ENCODE measurements at regions not wholly inside any gene's neighbourhood (a gene's known extent, or its start where the extent isn't known, plus 50 kb on each side); places are given as distances from the start of the nearest gene placed in this dataset.

GRCh38 chr17:71098071-71098470 is 928.7 kb downstream of the KCNJ2 start:
- TF ChIP-seq FOSL1 (IDR thresholded peaks at IDR 0.05; ENCODE audit: insufficient read depth, low read depth, low read length) (no peak), SIN3A (conservative IDR thresholded peaks at IDR 0.05 in 1 of 2, IDR thresholded peaks at IDR 0.05 in 1 of 2; ENCODE audit: low read depth in 1 of 2, low read length in 2 of 2) (no peak), GTF2F1 (IDR thresholded peaks at IDR 0.05; ENCODE audit: borderline replicate concordance, low read depth, low read length) (no peak), SIX5 (IDR thresholded peaks at IDR 0.05; ENCODE audit: low read depth, low read length) (no peak)
- no peaks in the 10 kb centered on the region for H3K79me1 ChIP-seq (ENCODE audit: low read depth, low read length)
- no peak overlapping the region for H3K4me2 ChIP-seq (ENCODE audit: insufficient read depth in 1 of 2, low read depth in 2 of 2, low read length in 2 of 2)
- no peak overlapping the region for H2BK15ac ChIP-seq (ENCODE audit: low read length)
- no peak for DNase-seq (ENCODE audit: low read depth in 1 of 2, low spot score in 2 of 2)
- H3K56ac ChIP-seq (replicated peaks; ENCODE audit: insufficient read length, low read depth, low read length) = no peak overlapping the region
- no peaks in the 10 kb centered on the region for H4K20me1 ChIP-seq (replicated peaks in 1 of 2; ENCODE audit: control insufficient read depth in 1 of 2, insufficient read depth in 2 of 2, low read length in 2 of 2)
- no peak overlapping the region for H3K4ac ChIP-seq (replicated peaks; ENCODE audit: insufficient read length, low read depth, low read length)
- no peaks in the 10 kb centered on the region for H3K27me3 ChIP-seq (replicated peaks in 1 of 4; ENCODE audit: control insufficient read depth in 3 of 4, extremely low read depth in 1 of 4, insufficient read depth in 3 of 4, low read length in 3 of 4)
- 94% methylated on average over 4 of the region's 4 CpGs; no CpG with 5 or more reads in 1 of the 2 experiments for WGBS, 2 experiments (ENCODE audit: extremely low coverage in 1 of 2, insufficient coverage in 1 of 2, insufficient read length in 1 of 2, insufficient replicate concordance in 2 of 2, low coverage in 1 of 2, low lambda C conversion rate in 2 of 2, missing lambda C conversion rate in 1 of 2)
- no peak overlapping the region for H2AFZ ChIP-seq (ENCODE audit: low read length)
- no peak overlapping the region for H2BK5ac ChIP-seq (ENCODE audit: low read depth, low read length)
- H2BK12ac ChIP-seq (ENCODE audit: low read depth, low read length) = no peak overlapping the region
- H3K18ac ChIP-seq (ENCODE audit: extremely low read depth, low read length) = no peak overlapping the region
- POLR2A ChIA-PET (ENCODE audit: partially characterized antibody) = no interaction called here
- H3K79me2 ChIP-seq (ENCODE audit: control insufficient read depth in 1 of 2, insufficient read depth in 2 of 2, low read length in 2 of 2) = no peaks in the 10 kb centered on the region
- no peak overlapping the region for H3K4me3 ChIP-seq (ENCODE audit: extremely low read depth in 1 of 4, insufficient read depth in 2 of 4, low read depth in 3 of 4, low read length in 4 of 4)
- CTCF ChIA-PET (ENCODE audit: partially characterized antibody) = no interaction called here
- no peak overlapping the region for H3K14ac ChIP-seq (ENCODE audit: insufficient read length)
- no peaks in the 10 kb centered on the region for H3K36me3 ChIP-seq (ENCODE audit: control insufficient read depth in 2 of 4, insufficient read depth in 4 of 4, low read length in 3 of 4)
- no peak overlapping the region for H3K23ac ChIP-seq (ENCODE audit: insufficient read length)
- no peaks in the 10 kb centered on the region for H3K4me1 ChIP-seq (replicated peaks in 1 of 4; ENCODE audit: control insufficient read depth in 3 of 4, insufficient read depth in 4 of 4, low read length in 3 of 4)
- 0 out of 4 replicates have a peak, but pooled peaks cover 0 to 2% of the 10 kb centered on the region in 2 experiments for H3K9me3 ChIP-seq (ENCODE audit: insufficient read depth in 2 of 2, low read depth in 1 of 2, low read length in 1 of 2)
- no peak overlapping the region for H4K8ac ChIP-seq (ENCODE audit: extremely low read depth, insufficient read depth, low read length)
- no peaks in the 10 kb centered on the region; the same call in 1 of the 2 replicates for H3K23me2 ChIP-seq (ENCODE audit: low read depth, low read length)
- H4K5ac ChIP-seq (ENCODE audit: insufficient read length, low read depth, low read length) = no peak overlapping the region
- no peak overlapping the region for H2BK20ac ChIP-seq (ENCODE audit: low read length)
- H4K91ac ChIP-seq (replicated peaks; ENCODE audit: insufficient read length, low read length) = no peak overlapping the region
- FAIRE-seq = no peak
- no peak overlapping the region for H3K27ac ChIP-seq (ENCODE audit: low read depth, low read length)
- no peak overlapping the region for H2BK120ac ChIP-seq (replicated peaks; ENCODE audit: low read depth, low read length)
- no peak overlapping the region for H2AK5ac ChIP-seq (ENCODE audit: low read depth, low read length)
- no peak overlapping the region for H3K9ac ChIP-seq (replicated peaks in 1 of 4; ENCODE audit: extremely low read depth in 1 of 4, low read depth in 3 of 4, low read length in 3 of 4)
